ENCODE measurements at regions not wholly inside any gene's neighbourhood (a gene's known extent, or its start where the extent isn't known, plus 50 kb on each side); places are given as distances from the start of the nearest gene placed in this dataset.

GRCh38 chr2:120858361-120859106 is 122.9 kb downstream of the GLI2 start:
- Histone ChIP-seq H3K27me3 (ENCODE audit: insufficient read depth, low read length) (no peaks in the 10 kb centered on the region), H3K9me3 (ENCODE audit: low read depth, low read length) (no peaks in the 10 kb centered on the region), H3K36me3 (ENCODE audit: insufficient read depth, low read length) (no peaks in the 10 kb centered on the region), H3K4me2 (ENCODE audit: insufficient read depth, low read length) (no peak overlapping the region), H3K4me1 (ENCODE audit: insufficient read depth, low read length) (peaks cover 30% of the 10 kb centered on the region), H4K20me1 (ENCODE audit: insufficient read depth, low read length) (peaks cover 24% of the 10 kb centered on the region), H2AFZ (ENCODE audit: low read length) (no peak overlapping the region), H3K79me2 (ENCODE audit: insufficient read depth, low read length) (peaks cover 21% of the 10 kb centered on the region), H3K4me3 (ENCODE audit: insufficient read depth, low read length) (no peak overlapping the region), H3K27ac (ENCODE audit: low read depth, low read length) (no peak overlapping the region)
- peak; percentile 92 for DNase-seq (ENCODE audit: insufficient read length, low spot score, missing footprints)
- TF ChIP-seq CTCF (IDR thresholded peaks at IDR 0.05; ENCODE audit: extremely low read depth, low read depth, low read length): no peak

- Histone ChIP-seq H3K36me3 (ENCODE audit: insufficient read depth, low read length) (no peaks in the 10 kb centered on the region), H3K27ac (ENCODE audit: low read depth, low read length) (no peak overlapping the region), H4K20me1 (ENCODE audit: insufficient read depth, low read length) (peaks cover 25% of the 10 kb centered on the region), H3K4me3 (ENCODE audit: insufficient read depth, low read length) (no peak overlapping the region), H3K79me2 (ENCODE audit: insufficient read depth, low read length) (peaks cover 27% of the 10 kb centered on the region), H3K4me2 (ENCODE audit: insufficient read depth, low read length) (no peak overlapping the region), H2AFZ (ENCODE audit: low read length) (no peak overlapping the region), H3K9me3 (ENCODE audit: low read depth, low read length) (no peaks in the 10 kb centered on the region), H3K4me1 (ENCODE audit: insufficient read depth, low read length) (peaks cover 36% of the 10 kb centered on the region), H3K27me3 (ENCODE audit: insufficient read depth, low read length) (no peaks in the 10 kb centered on the region)
- no peak for DNase-seq (ENCODE audit: insufficient read length, low spot score, missing footprints)
- TF ChIP-seq CTCF (IDR thresholded peaks at IDR 0.05; ENCODE audit: extremely low read depth, low read depth, low read length): no peak
These were observed 123.5 kb downstream of the GLI2 start for GRCh38 chr2:120859128-120859527.

GRCh38 chr2:120859814-120860578 is 124.3 kb downstream of the GLI2 start:
- peaks cover 31% of the 10 kb centered on the region for H3K79me2 ChIP-seq (ENCODE audit: insufficient read depth, low read length)
- H3K4me2 ChIP-seq (ENCODE audit: insufficient read depth, low read length): no peak overlapping the region
- no peak for DNase-seq (ENCODE audit: insufficient read length, low spot score, missing footprints)
- no peaks in the 10 kb centered on the region for H3K36me3 ChIP-seq (ENCODE audit: insufficient read depth, low read length)
- H3K4me1 ChIP-seq (ENCODE audit: insufficient read depth, low read length): peaks cover 41% of the 10 kb centered on the region
- no peaks in the 10 kb centered on the region for H3K27me3 ChIP-seq (ENCODE audit: insufficient read depth, low read length)
- no peak overlapping the region for H3K27ac ChIP-seq (ENCODE audit: low read depth, low read length)
- peaks cover 25% of the 10 kb centered on the region for H4K20me1 ChIP-seq (ENCODE audit: insufficient read depth, low read length)
- no peaks in the 10 kb centered on the region for H3K9me3 ChIP-seq (ENCODE audit: low read depth, low read length)
- no peak overlapping the region for H2AFZ ChIP-seq (ENCODE audit: low read length)
- no peak for TF ChIP-seq CTCF (IDR thresholded peaks at IDR 0.05; ENCODE audit: extremely low read depth, low read depth, low read length)
- no peak overlapping the region for H3K4me3 ChIP-seq (ENCODE audit: insufficient read depth, low read length)

GRCh38 chr2:120860579-120860922 is 124.9 kb downstream of the GLI2 start:
- Histone ChIP-seq H4K20me1 (ENCODE audit: insufficient read depth, low read length) (peaks cover 20% of the 10 kb centered on the region), H3K36me3 (ENCODE audit: insufficient read depth, low read length) (no peaks in the 10 kb centered on the region), H3K79me2 (ENCODE audit: insufficient read depth, low read length) (peaks cover 37% of the 10 kb centered on the region)

More at GRCh38 chr2:120860579-120860922, 124.9 kb downstream of the GLI2 start:
- no peak overlapping the region for H3K4me2 ChIP-seq (ENCODE audit: insufficient read depth, low read length)
- H3K4me1 ChIP-seq (ENCODE audit: insufficient read depth, low read length): peaks cover 45% of the 10 kb centered on the region
- H2AFZ ChIP-seq (ENCODE audit: low read length): no peak overlapping the region
- H3K27ac ChIP-seq (ENCODE audit: low read depth, low read length): no peak overlapping the region
- H3K9me3 ChIP-seq (ENCODE audit: low read depth, low read length): no peaks in the 10 kb centered on the region
- H3K27me3 ChIP-seq (ENCODE audit: insufficient read depth, low read length): no peaks in the 10 kb centered on the region
- H3K4me3 ChIP-seq (ENCODE audit: insufficient read depth, low read length): no peak overlapping the region
- peak; percentile 44 for DNase-seq (ENCODE audit: insufficient read length, low spot score, missing footprints)
- TF ChIP-seq CTCF (IDR thresholded peaks at IDR 0.05; ENCODE audit: extremely low read depth, low read depth, low read length): no peak

Data from osteoblast (primary cell).